T47D (cell line): ENCODE measurements at regions not wholly inside any gene's neighbourhood (a gene's known extent, or its start where the extent isn't known, plus 50 kb on each side); places are given as distances from the start of the nearest gene placed in this dataset.

Experiments
- DNase-seq, 2 experiments: peaks; one replicate each; pipeline versions ENCODE4 v3.0.0 to v3.0.0-alpha.2; 2011 to 2012; ENCODE audit warnings: low read depth in 1 of 2, low spot score in 1 of 2
- JUND ChIP-seq: IDR thresholded peaks from 2 replicates; pipeline ENCODE4 v1.6.1; 2012; ENCODE audit warnings: low read depth
- in situ Hi-C: cut with HindIII; loops from 2 replicates; pipeline ENCODE4 v1.10.0; 2016; ENCODE audit warnings: low sequenced_read_pairs, low pct_unique_long_range_greater_than_20kb

DNA sequence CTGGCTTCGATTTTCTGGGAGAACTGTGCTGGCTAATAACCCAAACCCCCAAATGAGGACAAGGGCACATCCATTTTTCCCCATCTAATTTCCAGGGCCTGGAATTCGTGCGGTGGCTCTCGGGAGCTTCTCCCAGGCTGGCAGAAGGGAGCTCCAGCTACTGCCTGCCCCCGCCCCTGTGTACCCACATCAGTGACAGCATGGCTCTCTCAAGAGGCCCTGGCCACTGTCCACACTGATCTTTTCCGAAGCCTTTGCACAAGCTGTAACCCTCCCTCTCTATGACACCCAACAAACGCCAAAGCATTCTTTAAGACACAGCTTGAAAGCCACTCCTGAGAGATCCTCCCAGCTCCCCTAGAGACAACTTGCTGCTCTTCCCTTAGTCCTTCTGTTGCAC is 73.1 kb downstream of the ZIC5 start:
- DNase-seq: no peak
- TF ChIP-seq JUND: no peak
- in situ Hi-C loops: no loop called here

DNA sequence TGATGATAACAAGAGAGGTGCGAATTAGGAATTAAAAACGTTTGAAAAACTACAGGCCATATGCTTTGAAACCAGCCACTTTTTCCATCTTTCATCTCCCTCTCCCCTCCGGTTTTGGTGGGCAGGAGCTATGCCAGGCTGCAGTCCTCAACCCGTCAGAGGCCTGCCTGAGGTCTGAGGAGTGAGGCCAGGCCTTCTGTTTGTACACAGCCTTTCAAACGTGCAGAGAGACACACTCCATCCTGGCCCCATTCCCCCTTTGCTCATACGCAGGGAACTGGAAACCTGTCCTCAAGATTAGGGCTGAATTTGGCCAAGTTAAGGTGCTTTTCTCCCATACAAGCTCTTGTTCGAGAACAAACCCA is 74.5 kb downstream of the ZIC5 start:
- TF ChIP-seq JUND: no peak
- DNase-seq: no peak
- in situ Hi-C loops: no loop called here

DNA sequence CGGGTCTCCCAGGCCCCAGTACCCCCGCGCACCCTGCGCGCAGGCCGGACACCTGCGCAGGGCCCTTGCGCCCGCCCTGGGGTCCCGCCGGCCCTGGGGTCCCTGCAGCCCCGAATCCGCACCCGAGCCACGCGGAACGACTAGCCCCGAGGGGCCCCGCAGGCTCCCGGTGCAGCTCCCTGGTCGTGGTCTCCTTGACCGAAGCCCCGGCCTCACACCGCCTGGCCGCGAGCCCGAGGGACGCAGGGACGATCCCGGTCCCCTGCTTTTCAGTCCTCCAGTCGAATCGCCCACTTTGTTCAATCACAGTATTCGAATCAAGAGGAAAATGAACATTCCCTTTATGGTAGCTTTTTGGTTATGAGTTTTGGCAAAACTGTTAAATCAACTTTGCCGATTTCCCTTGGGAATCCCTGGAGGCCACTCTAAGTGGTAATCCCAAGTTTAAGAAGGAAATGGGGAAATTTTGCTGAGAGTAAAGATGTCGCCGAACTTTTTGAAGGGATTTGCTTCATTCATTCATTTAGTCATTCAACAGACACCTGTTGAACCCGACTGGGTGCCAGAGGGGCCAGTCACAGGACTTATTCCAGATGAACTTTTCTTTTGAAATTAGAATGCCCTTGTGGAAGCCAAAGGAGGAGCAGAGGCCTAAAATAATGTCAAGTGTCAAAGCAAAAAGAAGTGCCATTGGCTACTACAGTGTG is 75.0 kb downstream of the ZIC5 start:
- TF ChIP-seq JUND: no peak
- no peak for DNase-seq
- in situ Hi-C loops: no loop called here

DNA sequence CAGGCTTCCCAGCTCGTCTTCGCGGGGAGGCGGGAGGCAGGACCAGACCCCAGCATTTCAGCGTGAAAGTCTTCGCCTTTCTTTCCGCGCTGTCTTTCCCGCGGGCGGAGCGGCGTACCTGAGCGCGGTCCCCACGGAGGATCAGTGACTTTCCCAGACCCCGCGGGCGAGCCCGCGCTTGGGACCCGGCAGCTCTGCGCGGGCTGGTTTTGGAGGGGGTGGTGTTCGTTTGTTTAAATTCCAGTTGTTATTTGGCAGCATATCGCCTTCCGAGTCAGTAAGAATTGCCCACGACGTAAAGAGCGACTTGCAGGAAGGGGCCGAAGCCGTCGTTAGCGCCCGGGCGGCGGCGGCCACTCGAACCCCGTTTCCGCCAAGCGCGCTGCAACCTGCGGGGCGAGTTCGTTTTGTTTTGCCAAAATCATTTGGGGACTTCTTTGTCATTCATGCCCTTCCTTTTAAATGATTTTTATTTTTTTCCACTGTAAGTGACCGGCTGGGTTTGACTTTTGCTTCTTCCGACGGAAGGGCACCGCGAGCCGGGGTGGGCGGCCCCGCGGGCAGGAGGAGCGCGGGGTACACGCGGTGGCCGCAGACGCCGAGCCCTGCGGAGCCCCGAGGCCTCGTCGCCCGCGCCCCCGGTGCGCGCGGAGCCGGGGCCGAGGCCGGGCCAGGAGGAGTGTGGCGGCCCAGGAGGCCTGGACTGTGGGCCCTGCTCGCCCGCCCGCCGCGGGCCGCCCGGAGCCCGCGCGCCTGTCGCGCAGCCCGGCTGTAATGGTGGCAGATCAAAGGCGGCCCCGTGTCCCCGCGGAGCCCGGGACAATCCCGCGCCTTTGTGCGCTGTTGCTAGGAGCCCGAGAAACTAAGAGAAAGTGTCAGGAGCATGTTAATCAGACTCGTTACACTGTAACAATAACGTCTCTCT is 75.9 kb downstream of the ZIC5 start:
- in situ Hi-C loops: no loop called here

DNA sequence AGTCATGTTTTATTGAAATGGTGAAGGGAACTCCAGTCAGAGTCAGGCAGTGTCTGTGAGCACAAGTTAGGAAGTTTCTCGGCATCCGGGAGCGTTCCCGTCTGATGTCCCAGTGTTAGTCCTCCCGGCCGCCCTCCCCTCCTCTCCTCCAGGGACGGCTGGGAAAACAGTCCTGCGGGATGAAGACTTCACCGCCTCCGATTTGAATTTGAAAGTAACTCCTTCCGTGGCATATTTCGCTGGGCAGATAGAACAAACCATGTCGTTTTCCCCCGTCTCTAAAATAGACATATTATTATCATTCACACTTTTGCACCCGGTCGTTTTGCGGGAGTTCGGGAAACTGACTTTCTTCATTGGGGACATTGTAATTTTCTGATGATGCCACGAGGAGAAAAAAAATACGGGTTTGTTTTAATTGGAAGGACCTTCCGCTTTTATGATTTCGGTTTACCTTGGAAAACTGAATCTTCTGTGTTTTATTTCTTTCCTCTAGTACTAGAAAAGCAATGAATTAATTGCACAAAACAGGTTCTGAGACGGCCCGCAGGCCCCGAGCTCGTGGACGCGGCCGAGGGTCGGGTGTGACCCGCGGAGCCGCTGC is 76.6 kb downstream of the ZIC5 start:
- in situ Hi-C loops: no loop called here
- no peak for DNase-seq
- TF ChIP-seq JUND: no peak

More for the DNA sequence above, 75.9 kb downstream of the ZIC5 start:
- no peak for DNase-seq
- TF ChIP-seq JUND: no peak

GRCh38 chr13:99894105-99894839 is 77.3 kb downstream of the ZIC5 start:
- no peak for TF ChIP-seq JUND
- in situ Hi-C loops: no loop called here
- no peak for DNase-seq

GRCh38 chr13:99893567-99893966 is 78.0 kb downstream of the ZIC5 start:
- in situ Hi-C loops: no loop called here
- no peak for TF ChIP-seq JUND
- DNase-seq: no peak

- DNase-seq: no peak
- in situ Hi-C loops: no loop called here
- no peak for TF ChIP-seq JUND
These were observed 78.6 kb downstream of the ZIC5 start for GRCh38 chr13:99892866-99893504.

- DNase-seq: no peak
- no peak for TF ChIP-seq JUND
- in situ Hi-C loops: no loop called here
These were observed 79.4 kb downstream of the ZIC5 start for GRCh38 chr13:99892196-99892613.

- in situ Hi-C loops: no loop called here
- TF ChIP-seq JUND: no peak
- DNase-seq: no peak
These were observed 84.9 kb downstream of the ZIC5 start for GRCh38 chr13:99886706-99887105.

DNA sequence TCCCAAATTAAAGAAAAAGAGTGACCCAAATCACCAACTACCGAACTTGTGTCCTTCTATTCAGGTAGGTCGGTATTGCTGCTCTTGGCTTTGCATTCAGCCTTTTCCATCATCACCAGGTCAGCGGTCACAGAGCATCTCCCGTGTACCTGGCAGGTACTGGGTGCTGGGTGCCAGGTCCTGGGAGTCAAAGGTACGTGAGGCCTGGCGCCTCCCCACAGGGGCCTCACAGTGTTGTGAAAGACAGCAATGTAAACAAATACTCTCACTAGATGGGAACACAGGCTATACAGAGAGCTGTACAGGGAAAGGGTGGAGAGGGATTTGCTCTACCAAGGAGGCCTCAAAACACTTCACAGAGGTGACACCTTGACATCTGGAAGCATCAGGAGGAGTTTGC is 86.7 kb downstream of the ZIC5 start:
- no peak for DNase-seq
- in situ Hi-C loops: no loop called here
- no peak for TF ChIP-seq JUND

- no peak for DNase-seq
- in situ Hi-C loops: no loop called here
- TF ChIP-seq JUND: no peak
These were observed 87.8 kb downstream of the ZIC5 start for GRCh38 chr13:99883805-99884204.
